Liver (tissue), 3 donors: ENCODE measurements at regions not wholly inside any gene's neighbourhood (a gene's known extent, or its start where the extent isn't known, plus 50 kb on each side); places are given as distances from the start of the nearest gene placed in this dataset.

Experiments used
- EGR1 ChIP-seq, 2 donors: IDR thresholded peaks; 2 replicates each; pipeline ENCODE4 v1.6.1; 2016 to 2018; ENCODE audit warnings: antibody characterized with exemption in 2 of 2, low read depth in 2 of 2
- GABPA ChIP-seq, 2 donors: IDR thresholded peaks in 1 of 2; conservative IDR thresholded peaks in 1 of 2; 2 replicates each; pipeline ENCODE4 v1.6.1; 2016; ENCODE audit warnings: antibody characterized with exemption in 2 of 2, mild to moderate bottlenecking in 1 of 2, moderate library complexity in 1 of 2
- SP1 ChIP-seq: IDR thresholded peaks from 2 replicates; pipeline ENCODE4 v1.6.1; 2018; ENCODE audit warnings: antibody characterized with exemption, mild to moderate bottlenecking
- TF ChIP-seq, protein P1 (sequence below): fragments of 150-350 bp; IDR thresholded peaks from 2 replicates; pipeline ENCODE4 v1.5.1; 2017; ENCODE audit warnings: improper control_type of control experiment, low read depth, low read length; ENCODE audit not compliant: missing input control
- TF ChIP-seq, protein P2 (sequence below): IDR thresholded peaks from 2 replicates; pipeline ENCODE4 v1.6.1; 2016; ENCODE audit warnings: antibody characterized with exemption
- TF ChIP-seq, protein P3 (sequence below): IDR thresholded peaks from 2 replicates; pipeline ENCODE4 v1.6.1; 2016; ENCODE audit warnings: antibody characterized with exemption
- TF ChIP-seq, protein P4 (sequence below): IDR thresholded peaks from 2 replicates; pipeline ENCODE4 v1.6.1; 2016; ENCODE audit warnings: antibody characterized with exemption
- TF ChIP-seq, protein P5 (sequence below): IDR thresholded peaks from 2 replicates; pipeline ENCODE4 v1.6.1; 2016; ENCODE audit warnings: antibody characterized with exemption, mild to moderate bottlenecking
- donor health status: healthy.
- donor health status: healthy.

DNA sequence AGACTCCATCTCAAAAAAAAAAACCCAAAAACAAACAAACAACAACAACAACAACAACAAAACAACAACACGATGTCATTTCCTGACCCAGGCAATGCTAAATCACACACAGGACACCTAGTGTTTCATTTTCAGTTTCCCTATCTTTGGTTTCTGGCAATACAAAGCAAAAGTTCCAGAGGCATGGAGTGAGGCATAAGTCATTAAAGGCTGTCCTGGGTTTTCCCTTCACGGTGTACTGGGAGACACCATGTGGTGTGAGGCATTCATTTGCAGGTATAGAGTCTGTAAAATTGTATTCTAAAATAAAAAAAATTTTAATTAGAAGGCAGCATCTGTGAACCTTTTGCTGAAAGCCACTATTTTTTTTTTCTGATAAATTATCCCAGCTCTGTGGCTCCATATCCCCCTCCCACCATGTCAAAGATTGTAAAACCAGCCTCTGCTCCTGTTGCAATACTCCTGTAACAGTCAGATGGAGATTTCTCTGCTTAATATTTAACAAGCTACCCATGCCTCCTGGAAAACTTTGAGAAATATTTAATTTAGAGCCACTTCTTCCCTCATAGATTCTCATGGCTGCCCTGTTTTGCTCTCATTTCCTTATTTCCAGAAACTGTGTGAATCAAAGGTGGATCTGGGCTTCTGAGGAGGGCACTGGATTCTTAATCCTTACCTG, 324.6 kb downstream of the MCTP2 start:
- TF ChIP-seq, protein P1, sequence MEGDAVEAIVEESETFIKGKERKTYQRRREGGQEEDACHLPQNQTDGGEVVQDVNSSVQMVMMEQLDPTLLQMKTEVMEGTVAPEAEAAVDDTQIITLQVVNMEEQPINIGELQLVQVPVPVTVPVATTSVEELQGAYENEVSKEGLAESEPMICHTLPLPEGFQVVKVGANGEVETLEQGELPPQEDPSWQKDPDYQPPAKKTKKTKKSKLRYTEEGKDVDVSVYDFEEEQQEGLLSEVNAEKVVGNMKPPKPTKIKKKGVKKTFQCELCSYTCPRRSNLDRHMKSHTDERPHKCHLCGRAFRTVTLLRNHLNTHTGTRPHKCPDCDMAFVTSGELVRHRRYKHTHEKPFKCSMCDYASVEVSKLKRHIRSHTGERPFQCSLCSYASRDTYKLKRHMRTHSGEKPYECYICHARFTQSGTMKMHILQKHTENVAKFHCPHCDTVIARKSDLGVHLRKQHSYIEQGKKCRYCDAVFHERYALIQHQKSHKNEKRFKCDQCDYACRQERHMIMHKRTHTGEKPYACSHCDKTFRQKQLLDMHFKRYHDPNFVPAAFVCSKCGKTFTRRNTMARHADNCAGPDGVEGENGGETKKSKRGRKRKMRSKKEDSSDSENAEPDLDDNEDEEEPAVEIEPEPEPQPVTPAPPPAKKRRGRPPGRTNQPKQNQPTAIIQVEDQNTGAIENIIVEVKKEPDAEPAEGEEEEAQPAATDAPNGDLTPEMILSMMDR: no peak
- no peak for TF ChIP-seq SP1
- TF ChIP-seq, protein P2, sequence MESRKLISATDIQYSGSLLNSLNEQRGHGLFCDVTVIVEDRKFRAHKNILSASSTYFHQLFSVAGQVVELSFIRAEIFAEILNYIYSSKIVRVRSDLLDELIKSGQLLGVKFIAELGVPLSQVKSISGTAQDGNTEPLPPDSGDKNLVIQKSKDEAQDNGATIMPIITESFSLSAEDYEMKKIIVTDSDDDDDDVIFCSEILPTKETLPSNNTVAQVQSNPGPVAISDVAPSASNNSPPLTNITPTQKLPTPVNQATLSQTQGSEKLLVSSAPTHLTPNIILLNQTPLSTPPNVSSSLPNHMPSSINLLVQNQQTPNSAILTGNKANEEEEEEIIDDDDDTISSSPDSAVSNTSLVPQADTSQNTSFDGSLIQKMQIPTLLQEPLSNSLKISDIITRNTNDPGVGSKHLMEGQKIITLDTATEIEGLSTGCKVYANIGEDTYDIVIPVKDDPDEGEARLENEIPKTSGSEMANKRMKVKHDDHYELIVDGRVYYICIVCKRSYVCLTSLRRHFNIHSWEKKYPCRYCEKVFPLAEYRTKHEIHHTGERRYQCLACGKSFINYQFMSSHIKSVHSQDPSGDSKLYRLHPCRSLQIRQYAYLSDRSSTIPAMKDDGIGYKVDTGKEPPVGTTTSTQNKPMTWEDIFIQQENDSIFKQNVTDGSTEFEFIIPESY: no peak
- TF ChIP-seq, protein P3, sequence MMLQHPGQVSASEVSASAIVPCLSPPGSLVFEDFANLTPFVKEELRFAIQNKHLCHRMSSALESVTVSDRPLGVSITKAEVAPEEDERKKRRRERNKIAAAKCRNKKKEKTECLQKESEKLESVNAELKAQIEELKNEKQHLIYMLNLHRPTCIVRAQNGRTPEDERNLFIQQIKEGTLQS: no peak
- TF ChIP-seq, protein P4, sequence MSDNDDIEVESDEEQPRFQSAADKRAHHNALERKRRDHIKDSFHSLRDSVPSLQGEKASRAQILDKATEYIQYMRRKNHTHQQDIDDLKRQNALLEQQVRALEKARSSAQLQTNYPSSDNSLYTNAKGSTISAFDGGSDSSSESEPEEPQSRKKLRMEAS: no peak
- no peak for TF ChIP-seq EGR1 (IDR thresholded peaks at IDR 0.05; ENCODE audit: low read depth in 2 of 2)
- TF ChIP-seq, protein P5, sequence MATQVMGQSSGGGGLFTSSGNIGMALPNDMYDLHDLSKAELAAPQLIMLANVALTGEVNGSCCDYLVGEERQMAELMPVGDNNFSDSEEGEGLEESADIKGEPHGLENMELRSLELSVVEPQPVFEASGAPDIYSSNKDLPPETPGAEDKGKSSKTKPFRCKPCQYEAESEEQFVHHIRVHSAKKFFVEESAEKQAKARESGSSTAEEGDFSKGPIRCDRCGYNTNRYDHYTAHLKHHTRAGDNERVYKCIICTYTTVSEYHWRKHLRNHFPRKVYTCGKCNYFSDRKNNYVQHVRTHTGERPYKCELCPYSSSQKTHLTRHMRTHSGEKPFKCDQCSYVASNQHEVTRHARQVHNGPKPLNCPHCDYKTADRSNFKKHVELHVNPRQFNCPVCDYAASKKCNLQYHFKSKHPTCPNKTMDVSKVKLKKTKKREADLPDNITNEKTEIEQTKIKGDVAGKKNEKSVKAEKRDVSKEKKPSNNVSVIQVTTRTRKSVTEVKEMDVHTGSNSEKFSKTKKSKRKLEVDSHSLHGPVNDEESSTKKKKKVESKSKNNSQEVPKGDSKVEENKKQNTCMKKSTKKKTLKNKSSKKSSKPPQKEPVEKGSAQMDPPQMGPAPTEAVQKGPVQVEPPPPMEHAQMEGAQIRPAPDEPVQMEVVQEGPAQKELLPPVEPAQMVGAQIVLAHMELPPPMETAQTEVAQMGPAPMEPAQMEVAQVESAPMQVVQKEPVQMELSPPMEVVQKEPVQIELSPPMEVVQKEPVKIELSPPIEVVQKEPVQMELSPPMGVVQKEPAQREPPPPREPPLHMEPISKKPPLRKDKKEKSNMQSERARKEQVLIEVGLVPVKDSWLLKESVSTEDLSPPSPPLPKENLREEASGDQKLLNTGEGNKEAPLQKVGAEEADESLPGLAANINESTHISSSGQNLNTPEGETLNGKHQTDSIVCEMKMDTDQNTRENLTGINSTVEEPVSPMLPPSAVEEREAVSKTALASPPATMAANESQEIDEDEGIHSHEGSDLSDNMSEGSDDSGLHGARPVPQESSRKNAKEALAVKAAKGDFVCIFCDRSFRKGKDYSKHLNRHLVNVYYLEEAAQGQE: no peak
- TF ChIP-seq GABPA (IDR thresholded peaks at IDR 0.05 in 1 of 2, conservative IDR thresholded peaks at IDR 0.05 in 1 of 2): no peak
